ACC112 (cell line): ENCODE measurements at regions not wholly inside any gene's neighbourhood (a gene's known extent, or its start where the extent isn't known, plus 50 kb on each side); places are given as distances from the start of the nearest gene placed in this dataset.

Source experiments
- H2AFZ ChIP-seq: fragments of 200-600 bp; sonication (generic); one replicate; pipeline ENCODE4 v1.6.0; 2017; ENCODE audit warnings: antibody characterized with exemption, low read length; ENCODE audit not compliant: unreplicated experiment
- H3K27ac ChIP-seq: fragments of 200-600 bp; sonication (generic); 2 replicates; pipeline ENCODE4 v1.5.1; 2014; ENCODE audit warnings: low read depth, mild to moderate bottlenecking, antibody characterized with exemption, low read length, moderate library complexity
- H3K27me3 ChIP-seq: fragments of 200-600 bp; sonication (generic); 2 replicates; pipeline ENCODE4 v1.6.1; 2014; ENCODE audit warnings: mild to moderate bottlenecking, antibody characterized with exemption, low read length, moderate library complexity, mixed read lengths; ENCODE audit not compliant: insufficient read depth
- H3K36me3 ChIP-seq: fragments of 200-600 bp; sonication (generic); 2 replicates; pipeline ENCODE4 v1.6.1; 2016; ENCODE audit warnings: mild to moderate bottlenecking, antibody characterized with exemption, low read length, moderate library complexity, mixed read lengths; ENCODE audit not compliant: insufficient read depth
- H3K4me1 ChIP-seq: fragments of 200-600 bp; sonication (generic); one replicate; pipeline ENCODE4 v1.6.1; 2016; ENCODE audit warnings: low read length, mixed read lengths; ENCODE audit not compliant: insufficient read depth, unreplicated experiment, control insufficient read depth
- H3K4me3 ChIP-seq: fragments of 200-600 bp; sonication (generic); 2 replicates; pipeline ENCODE4 v1.5.1; 2014; ENCODE audit warnings: mild to moderate bottlenecking, low read depth, low read length
- H3K79me2 ChIP-seq: fragments of 200-600 bp; sonication (generic); one replicate; pipeline ENCODE4 v1.6.0; 2016; ENCODE audit warnings: low read length; ENCODE audit not compliant: control insufficient read depth, unreplicated experiment, insufficient read depth

- Histone ChIP-seq H3K4me1 (no peaks in the 10 kb centered on the region), H3K27me3 (peaks cover 58% of the 10 kb centered on the region), H3K27ac (no peak overlapping the region), H3K79me2 (no peaks in the 10 kb centered on the region), H3K36me3 (no peaks in the 10 kb centered on the region), H3K4me3 (no peak overlapping the region), H2AFZ (no peak overlapping the region)
These were observed 157.0 kb downstream of the TLE3 start for GRCh38 chr15:69940441-69941300.

- no peaks in the 10 kb centered on the region for H3K4me1 ChIP-seq
- no peaks in the 10 kb centered on the region for H3K36me3 ChIP-seq
- H3K27ac ChIP-seq: no peak overlapping the region
- no peak overlapping the region for H3K4me3 ChIP-seq
- no peak overlapping the region for H2AFZ ChIP-seq
- peaks cover 58% of the 10 kb centered on the region for H3K27me3 ChIP-seq
- H3K79me2 ChIP-seq: no peaks in the 10 kb centered on the region
These were observed 156.5 kb downstream of the TLE3 start for GRCh38 chr15:69941301-69941605.

GRCh38 chr15:69941706-69942495, 155.8 kb downstream of the TLE3 start:
- Histone ChIP-seq H3K4me3 (no peak overlapping the region), H3K36me3 (no peaks in the 10 kb centered on the region), H3K79me2 (no peaks in the 10 kb centered on the region), H3K27ac (no peak overlapping the region), H2AFZ (no peak overlapping the region), H3K27me3 (peaks cover 56% of the 10 kb centered on the region), H3K4me1 (no peaks in the 10 kb centered on the region)

GRCh38 chr15:69943637-69944036, 154.1 kb downstream of the TLE3 start:
- Histone ChIP-seq H3K79me2 (no peaks in the 10 kb centered on the region), H3K36me3 (no peaks in the 10 kb centered on the region), H3K4me3 (no peak overlapping the region), H3K4me1 (no peaks in the 10 kb centered on the region), H2AFZ (no peak overlapping the region), H3K27ac (no peak overlapping the region), H3K27me3 (peaks cover 42% of the 10 kb centered on the region)

- Histone ChIP-seq H3K79me2 (no peaks in the 10 kb centered on the region), H3K27ac (no peak overlapping the region), H3K27me3 (peaks cover 32% of the 10 kb centered on the region), H3K4me3 (no peak overlapping the region), H3K4me1 (no peaks in the 10 kb centered on the region), H2AFZ (no peak overlapping the region), H3K36me3 (no peaks in the 10 kb centered on the region)
These were observed 152.0 kb downstream of the TLE3 start for GRCh38 chr15:69945729-69946128.

- Histone ChIP-seq H3K4me3 (no peak overlapping the region), H2AFZ (no peak overlapping the region), H3K4me1 (no peaks in the 10 kb centered on the region), H3K27ac (no peak overlapping the region), H3K36me3 (no peaks in the 10 kb centered on the region), H3K79me2 (no peaks in the 10 kb centered on the region), H3K27me3 (peaks cover 37% of the 10 kb centered on the region)
These were observed 150.8 kb downstream of the TLE3 start for GRCh38 chr15:69946870-69947269.

GRCh38 chr15:69947394-69947793, 150.3 kb downstream of the TLE3 start:
- no peak overlapping the region for H2AFZ ChIP-seq
- no peak overlapping the region for H3K4me3 ChIP-seq
- H3K36me3 ChIP-seq: no peaks in the 10 kb centered on the region
- H3K79me2 ChIP-seq: no peaks in the 10 kb centered on the region
- H3K4me1 ChIP-seq: no peaks in the 10 kb centered on the region
- no peak overlapping the region for H3K27ac ChIP-seq
- peaks cover 37% of the 10 kb centered on the region for H3K27me3 ChIP-seq

- H3K4me3 ChIP-seq: no peak overlapping the region
- no peak overlapping the region for H3K27ac ChIP-seq
These were observed 148.2 kb downstream of the TLE3 start for GRCh38 chr15:69949485-69949884.

GRCh38 chr15:69951256-69951897, 146.3 kb downstream of the TLE3 start:
- no peak overlapping the region for H3K27ac ChIP-seq
- no peaks in the 10 kb centered on the region for H3K79me2 ChIP-seq
- no peaks in the 10 kb centered on the region for H3K36me3 ChIP-seq
- H3K4me1 ChIP-seq: no peaks in the 10 kb centered on the region
- H3K27me3 ChIP-seq: peaks cover 46% of the 10 kb centered on the region
- H2AFZ ChIP-seq: no peak overlapping the region
- H3K4me3 ChIP-seq: no peak overlapping the region

More at GRCh38 chr15:69949485-69949884, 148.2 kb downstream of the TLE3 start:
- no peaks in the 10 kb centered on the region for H3K36me3 ChIP-seq
- peaks cover 45% of the 10 kb centered on the region for H3K27me3 ChIP-seq
- H3K4me1 ChIP-seq: no peaks in the 10 kb centered on the region
- H2AFZ ChIP-seq: no peak overlapping the region
- H3K79me2 ChIP-seq: no peaks in the 10 kb centered on the region

- H3K79me2 ChIP-seq: no peaks in the 10 kb centered on the region
- H3K4me3 ChIP-seq: no peak overlapping the region
- peaks cover 43% of the 10 kb centered on the region for H3K27me3 ChIP-seq
- H3K36me3 ChIP-seq: no peaks in the 10 kb centered on the region
- no peak overlapping the region for H2AFZ ChIP-seq
- H3K27ac ChIP-seq: no peak overlapping the region
- no peaks in the 10 kb centered on the region for H3K4me1 ChIP-seq
These were observed 145.7 kb downstream of the TLE3 start for GRCh38 chr15:69951898-69952555.
